Caco-2 (cell line): ENCODE measurements at regions not wholly inside any gene's neighbourhood (a gene's known extent, or its start where the extent isn't known, plus 50 kb on each side); places are given as distances from the start of the nearest gene placed in this dataset.

ENCODE experiments used
- BruUV-seq: library from RNA; stranded (reverse); fragments of 400-500 nt; replicated peaks from 2 replicates; lab custom pipeline; 2021; lab: Mats Ljungman, UMichigan
- CTCF ChIA-PET: fragments of 300-600 bp; sonication (Branson Sonifier 250); formaldehyde crosslinking; loops from one replicate; lab custom pipeline; 2022; ENCODE audit warnings: antibody characterized with exemption; lab: Charles Lee
- POLR2A ChIA-PET: fragments of 300-600 bp; sonication (Branson Sonifier 250); formaldehyde crosslinking; loops from one replicate; lab custom pipeline; 2022; ENCODE audit warnings: antibody characterized with exemption; lab: Charles Lee
- DNase-seq, 2 experiments: peaks; one replicate each; pipeline versions ENCODE4 v3.0.0 to v3.0.0-alpha.2; 2020 to 2022
- H3K27me3 ChIP-seq: replicated peaks from 2 replicates; pipeline ENCODE4 v1.6.0; 2011; ENCODE audit warnings: low read length; ENCODE audit not compliant: control insufficient read depth, insufficient read depth
- H3K36me3 ChIP-seq: 2 replicates; pipeline ENCODE4 v1.5.1; 2011; ENCODE audit warnings: low read length; ENCODE audit not compliant: control insufficient read depth, insufficient read depth
- H3K4me1 ChIP-seq: fragments of 250-450 bp; sonication (Bioruptor Pico); 2 replicates; pipeline ENCODE4 v1.5.1; 2020; ENCODE audit warnings: mild to moderate bottlenecking
- H3K4me3 ChIP-seq: 2 replicates; pipeline ENCODE4 v1.5.1; 2011; ENCODE audit warnings: low read depth, mild to moderate bottlenecking, control low read depth, low read length
- H3K9me3 ChIP-seq: fragments of 250-450 bp; sonication (Bioruptor Pico); 2 replicates; pipeline ENCODE4 v1.5.1; 2020; ENCODE audit warnings: mild to moderate bottlenecking, moderate library complexity
- H3K27ac Mint-ChIP-seq: one replicate; pipeline ENCODE4 v1.8.0; 2022; ENCODE audit warnings: mixed read lengths; ENCODE audit not compliant: unreplicated experiment
- H3K27me3 Mint-ChIP-seq: one replicate; pipeline ENCODE4 v1.8.0; 2022; ENCODE audit warnings: mixed read lengths; ENCODE audit not compliant: insufficient read depth, unreplicated experiment
- H3K36me3 Mint-ChIP-seq: one replicate; pipeline ENCODE4 v1.8.0; 2022; ENCODE audit warnings: mild to moderate bottlenecking, mixed read lengths; ENCODE audit not compliant: insufficient read depth, unreplicated experiment
- H3K4me1 Mint-ChIP-seq: one replicate; pipeline ENCODE4 v1.8.0; 2022; ENCODE audit warnings: low read depth, mixed read lengths; ENCODE audit not compliant: unreplicated experiment
- H3K4me3 Mint-ChIP-seq: one replicate; pipeline ENCODE4 v1.8.0; 2022; ENCODE audit warnings: mild to moderate bottlenecking, moderate library complexity, mixed read lengths; ENCODE audit not compliant: unreplicated experiment
- H3K9me3 Mint-ChIP-seq: one replicate; pipeline ENCODE4 v1.8.0; 2022; ENCODE audit warnings: mixed read lengths; ENCODE audit not compliant: unreplicated experiment
- intact Hi-C: fragments of 100-400 bp; cut with micrococcal nuclease; formaldehyde crosslinking; loops from one replicate; pipeline ENCODE4 v1.10.0; 2022; ENCODE audit not compliant: unreplicated experiment
- TF ChIP-seq, protein P1 (sequence below), 2 experiments: fragments of 200-600 bp in 1 of 2; IDR thresholded peaks; 1 replicate in 1 of 2; 2 replicates in 1 of 2; pipeline versions ENCODE4 v1.5.1 to v1.8.0; 2011 to 2022; ENCODE audit warnings: antibody characterized with exemption in 1 of 2, control low read depth in 1 of 2, inconsistent platforms in 1 of 2, low read depth in 1 of 2, low read length in 1 of 2, mild to moderate bottlenecking in 1 of 2, moderate library complexity in 1 of 2; ENCODE audit not compliant: insufficient read depth in 1 of 2, severe bottlenecking in 1 of 2, unreplicated experiment in 1 of 2

DNA sequence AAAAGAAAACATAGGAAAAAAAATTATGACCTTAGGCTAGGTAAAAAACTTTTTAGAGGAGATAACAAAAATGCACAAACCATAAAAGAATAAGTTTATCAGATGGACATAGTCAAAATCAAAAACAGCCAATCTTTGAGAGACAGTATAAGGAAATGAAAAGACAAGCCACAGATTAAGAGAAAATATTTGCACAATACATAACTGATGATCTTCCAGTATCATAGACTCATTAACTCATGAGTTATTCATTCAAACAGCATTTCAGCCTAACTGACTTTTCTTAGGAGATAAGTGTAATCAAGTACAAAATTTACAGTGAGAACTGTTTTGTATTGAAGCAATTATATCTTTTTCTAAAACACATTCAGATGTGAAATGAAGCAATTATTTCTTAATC is 183.8 kb downstream of the FBXO8 start:
- Histone ChIP-seq H3K9me3 (no peaks in the 10 kb centered on the region), H3K27me3 (no peaks in the 10 kb centered on the region), H3K4me1 (no peaks in the 10 kb centered on the region), H3K36me3 (no peaks in the 10 kb centered on the region), H3K4me3 (no peak overlapping the region)
- Mint-ChIP-seq H3K4me3 (no peak overlapping the region), H3K9me3 (no peaks in the 10 kb centered on the region), H3K4me1 (no peaks in the 10 kb centered on the region), H3K27me3 (no peaks in the 10 kb centered on the region), H3K36me3 (no peaks in the 10 kb centered on the region), H3K27ac (no peak overlapping the region)
- TF ChIP-seq, protein P1, sequence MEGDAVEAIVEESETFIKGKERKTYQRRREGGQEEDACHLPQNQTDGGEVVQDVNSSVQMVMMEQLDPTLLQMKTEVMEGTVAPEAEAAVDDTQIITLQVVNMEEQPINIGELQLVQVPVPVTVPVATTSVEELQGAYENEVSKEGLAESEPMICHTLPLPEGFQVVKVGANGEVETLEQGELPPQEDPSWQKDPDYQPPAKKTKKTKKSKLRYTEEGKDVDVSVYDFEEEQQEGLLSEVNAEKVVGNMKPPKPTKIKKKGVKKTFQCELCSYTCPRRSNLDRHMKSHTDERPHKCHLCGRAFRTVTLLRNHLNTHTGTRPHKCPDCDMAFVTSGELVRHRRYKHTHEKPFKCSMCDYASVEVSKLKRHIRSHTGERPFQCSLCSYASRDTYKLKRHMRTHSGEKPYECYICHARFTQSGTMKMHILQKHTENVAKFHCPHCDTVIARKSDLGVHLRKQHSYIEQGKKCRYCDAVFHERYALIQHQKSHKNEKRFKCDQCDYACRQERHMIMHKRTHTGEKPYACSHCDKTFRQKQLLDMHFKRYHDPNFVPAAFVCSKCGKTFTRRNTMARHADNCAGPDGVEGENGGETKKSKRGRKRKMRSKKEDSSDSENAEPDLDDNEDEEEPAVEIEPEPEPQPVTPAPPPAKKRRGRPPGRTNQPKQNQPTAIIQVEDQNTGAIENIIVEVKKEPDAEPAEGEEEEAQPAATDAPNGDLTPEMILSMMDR (IDR thresholded peaks at IDR 0.05; ENCODE audit: insufficient read depth in 1 of 2, low read depth in 1 of 2, low read length in 1 of 2, severe bottlenecking in 1 of 2, unreplicated experiment in 1 of 2): no peak
- BruUV-seq: no TSS peak
- intact Hi-C loops: no loop called here
- DNase-seq: no peak
- ChIA-PET POLR2A (no interaction called here), CTCF (no interaction called here)

DNA sequence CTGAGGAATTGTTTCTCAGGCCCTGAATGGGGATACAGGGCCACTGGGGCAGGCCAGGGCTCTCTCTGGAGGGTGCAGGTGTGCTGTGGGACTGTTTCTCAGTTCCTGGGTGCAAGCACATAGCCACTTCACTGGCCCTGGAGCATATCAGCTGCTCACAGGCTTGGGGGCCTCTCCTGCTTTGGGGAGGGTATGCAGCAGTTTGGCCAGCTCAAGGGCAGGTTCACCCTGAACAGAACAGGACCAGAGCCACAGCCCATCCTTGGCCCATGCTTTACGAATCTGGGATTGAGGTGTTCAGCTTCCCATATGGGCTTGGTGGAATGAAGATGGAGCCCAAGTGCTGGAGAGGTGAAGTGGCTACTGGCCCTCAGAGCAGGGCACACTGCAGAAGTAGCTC is 186.5 kb downstream of the FBXO8 start:
- intact Hi-C loops: no loop called here
- no peak for DNase-seq
- no peaks in the 10 kb centered on the region for H3K27me3 Mint-ChIP-seq
- ChIA-PET CTCF (no interaction called here), POLR2A (no interaction called here)
- no TSS peak for BruUV-seq
- TF ChIP-seq, protein P1 (IDR thresholded peaks at IDR 0.05; ENCODE audit: insufficient read depth in 1 of 2, low read depth in 1 of 2, low read length in 1 of 2, severe bottlenecking in 1 of 2, unreplicated experiment in 1 of 2): no peak
- H3K4me3 Mint-ChIP-seq: no peak overlapping the region
- H3K36me3 ChIP-seq: no peaks in the 10 kb centered on the region
- H3K9me3 ChIP-seq: no peaks in the 10 kb centered on the region
- H3K4me1 Mint-ChIP-seq: no peaks in the 10 kb centered on the region
- H3K4me3 ChIP-seq: no peak overlapping the region
- no peaks in the 10 kb centered on the region for H3K27me3 ChIP-seq
- no peaks in the 10 kb centered on the region for H3K9me3 Mint-ChIP-seq
- no peaks in the 10 kb centered on the region for H3K4me1 ChIP-seq
- no peak overlapping the region for H3K27ac Mint-ChIP-seq
- H3K36me3 Mint-ChIP-seq: no peaks in the 10 kb centered on the region

DNA sequence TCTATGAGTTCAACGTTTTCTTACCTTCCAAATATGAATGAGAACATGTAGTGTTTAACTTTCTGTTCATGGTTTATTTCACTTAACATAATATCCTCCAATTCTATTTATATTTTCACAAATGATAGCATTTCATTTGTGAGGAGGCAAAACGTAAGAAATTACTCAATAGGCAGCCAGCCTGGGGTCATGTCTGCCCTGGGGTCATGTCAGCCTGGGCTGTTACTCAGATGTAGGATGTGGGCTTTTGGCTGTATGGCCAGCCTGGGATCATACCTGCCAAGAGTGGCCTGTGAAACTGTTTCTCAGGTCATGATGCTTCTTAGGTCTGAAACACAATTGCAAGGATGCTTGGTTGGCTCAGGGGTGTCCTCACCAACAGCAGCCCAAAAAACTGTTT is 187.0 kb downstream of the FBXO8 start:
- H3K36me3 Mint-ChIP-seq: no peaks in the 10 kb centered on the region
- no peaks in the 10 kb centered on the region for H3K9me3 ChIP-seq
- TF ChIP-seq, protein P1 (IDR thresholded peaks at IDR 0.05; ENCODE audit: insufficient read depth in 1 of 2, low read depth in 1 of 2, low read length in 1 of 2, severe bottlenecking in 1 of 2, unreplicated experiment in 1 of 2): no peak
- ChIA-PET POLR2A (no interaction called here), CTCF (no interaction called here)
- no peak overlapping the region for H3K4me3 Mint-ChIP-seq
- H3K27me3 ChIP-seq: no peaks in the 10 kb centered on the region
- H3K9me3 Mint-ChIP-seq: no peaks in the 10 kb centered on the region
- no peak overlapping the region for H3K27ac Mint-ChIP-seq
- H3K4me1 Mint-ChIP-seq: no peaks in the 10 kb centered on the region
- no peaks in the 10 kb centered on the region for H3K36me3 ChIP-seq
- no peak for DNase-seq
- no peak overlapping the region for H3K4me3 ChIP-seq
- H3K27me3 Mint-ChIP-seq: no peaks in the 10 kb centered on the region
- no peaks in the 10 kb centered on the region for H3K4me1 ChIP-seq
- BruUV-seq: no TSS peak
- intact Hi-C loops: no loop called here
